Hepatocyte (in vitro differentiated cells): ENCODE measurements at regions not wholly inside any gene's neighbourhood (a gene's known extent, or its start where the extent isn't known, plus 50 kb on each side); places are given as distances from the start of the nearest gene placed in this dataset.

Experiments
- DNase-seq: peaks from one replicate; pipeline ENCODE4 v3.0.0-alpha.2; 2016; ENCODE audit warnings: low spot score
- H2AFZ ChIP-seq: fragments of 200-600 bp; sonication (generic); 2 replicates; pipeline ENCODE4 v1.6.0; 2016; ENCODE audit warnings: antibody characterized with exemption, mild to moderate bottlenecking
- H3K27ac ChIP-seq: fragments of 200-600 bp; sonication (generic); 2 replicates; pipeline ENCODE4 v1.5.1; 2016; ENCODE audit warnings: mild to moderate bottlenecking
- H3K27me3 ChIP-seq: fragments of 200-600 bp; sonication (generic); 2 replicates; pipeline ENCODE4 v1.6.1; 2016
- H3K36me3 ChIP-seq: fragments of 200-600 bp; sonication (generic); replicated peaks from 2 replicates; pipeline ENCODE4 v1.5.1; 2016; ENCODE audit warnings: low read depth; ENCODE audit not compliant: insufficient read depth
- H3K4me1 ChIP-seq: fragments of 200-600 bp; sonication (generic); 2 replicates; pipeline ENCODE4 v1.5.1; 2016; ENCODE audit warnings: mild to moderate bottlenecking, moderate library complexity; ENCODE audit not compliant: insufficient read depth
- H3K4me2 ChIP-seq: fragments of 200-600 bp; sonication (generic); 2 replicates; pipeline ENCODE4 v1.6.0; 2016
- H3K4me3 ChIP-seq: fragments of 200-600 bp; sonication (generic); 2 replicates; pipeline ENCODE4 v1.5.1; 2016; ENCODE audit warnings: mild to moderate bottlenecking
- H3K79me2 ChIP-seq: fragments of 200-600 bp; sonication (generic); 2 replicates; pipeline ENCODE4 v1.6.0; 2017; ENCODE audit warnings: mild to moderate bottlenecking
- H3K9me2 ChIP-seq: fragments of 200-600 bp; sonication (generic); replicated peaks from 2 replicates; pipeline ENCODE4 v1.6.0; 2017; ENCODE audit warnings: mild to moderate bottlenecking; ENCODE audit not compliant: insufficient read depth
- H3K9me3 ChIP-seq: fragments of 200-600 bp; sonication (generic); 2 replicates; pipeline ENCODE4 v1.5.1; 2016; ENCODE audit warnings: low read depth, mild to moderate bottlenecking
- H4K20me1 ChIP-seq: fragments of 200-600 bp; sonication (generic); 2 replicates; pipeline ENCODE4 v1.6.0; 2016; ENCODE audit warnings: mild to moderate bottlenecking; ENCODE audit not compliant: insufficient read depth, poor library complexity, severe bottlenecking
- CTCF ChIP-seq: fragments of 200-600 bp; sonication (generic); IDR thresholded peaks from 2 replicates; pipeline ENCODE4 v1.5.1; 2016; ENCODE audit warnings: antibody characterized with exemption, mild to moderate bottlenecking; ENCODE audit not compliant: poor library complexity
- EZH2 ChIP-seq: fragments of 200-600 bp; sonication (generic); IDR thresholded peaks from 2 replicates; pipeline ENCODE4 v1.6.1; 2016; ENCODE audit warnings: antibody characterized with exemption, mild to moderate bottlenecking, borderline replicate concordance
- EZH2phosphoT487 ChIP-seq: fragments of 200-600 bp; sonication (generic); IDR thresholded peaks from one replicate; pipeline ENCODE4 v1.6.1; 2018; ENCODE audit warnings: antibody characterized with exemption, mild to moderate bottlenecking, low read depth, moderate library complexity; ENCODE audit not compliant: unreplicated experiment, severe bottlenecking
- WGBS: methylation state at CpG from one replicate; pipeline ENCODE4 v1.1.6; 2016; ENCODE audit warnings: low lambda C conversion rate; ENCODE audit errors: missing lambda C conversion rate; 5-methylcytosine and 5-hydroxymethylcytosine counted together

DNA sequence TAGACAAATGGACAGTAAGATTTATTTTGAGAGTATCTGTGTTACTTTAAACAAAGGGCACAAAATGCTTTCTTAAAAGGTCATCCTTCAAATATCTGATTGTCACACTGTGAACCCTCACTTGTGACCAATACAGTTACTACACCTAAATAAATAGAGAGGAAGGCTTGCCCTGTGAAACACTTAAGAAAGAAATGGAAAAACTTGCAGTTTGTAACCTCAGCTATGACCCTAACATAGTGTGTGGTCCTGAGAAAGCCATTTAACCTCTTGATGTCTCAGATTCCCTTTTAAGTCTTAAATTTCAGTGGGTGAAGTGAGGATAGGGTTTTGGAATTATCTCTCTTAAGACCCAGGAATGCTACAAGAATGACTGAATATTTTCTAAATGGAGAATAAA is 126.7 kb upstream of the SLC27A6 start:
- H3K9me3 ChIP-seq, result no peaks in the 10 kb centered on the region
- H3K27ac ChIP-seq, result no peak overlapping the region
- H3K9me2 ChIP-seq, result no peaks in the 10 kb centered on the region
- no peaks in the 10 kb centered on the region for H3K27me3 ChIP-seq
- H2AFZ ChIP-seq, result no peak overlapping the region
- H3K4me1 ChIP-seq, result no peaks in the 10 kb centered on the region
- no peaks in the 10 kb centered on the region for H3K36me3 ChIP-seq
- no peak overlapping the region for H3K4me3 ChIP-seq
- H3K4me2 ChIP-seq, result no peak overlapping the region
- H4K20me1 ChIP-seq, result no peaks in the 10 kb centered on the region
- no peaks in the 10 kb centered on the region for H3K79me2 ChIP-seq
- DNase-seq, result no peak
- no peak for TF ChIP-seq EZH2
- no peak for TF ChIP-seq EZH2phosphoT487
- TF ChIP-seq CTCF, result no peak

DNA sequence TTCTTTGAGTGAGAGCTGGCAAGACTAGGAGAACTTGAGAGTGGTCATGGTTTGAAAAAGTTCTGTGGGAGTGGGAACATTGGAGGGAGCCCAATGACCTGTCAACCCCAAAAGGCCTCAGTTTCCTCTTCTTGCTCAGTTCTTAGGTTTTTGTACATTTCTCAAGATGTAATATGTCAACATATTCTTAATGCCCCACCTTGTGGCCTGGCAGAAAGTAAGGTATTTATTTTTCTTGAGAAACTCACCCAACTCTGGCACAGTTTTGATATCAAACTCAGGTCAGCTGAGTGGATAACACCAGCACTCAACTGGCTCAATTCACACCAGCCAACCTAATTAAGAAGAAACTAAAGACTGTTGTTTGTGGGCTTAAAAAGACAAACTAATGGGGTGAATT is 123.0 kb upstream of the SLC27A6 start:
- no peaks in the 10 kb centered on the region for H3K9me3 ChIP-seq
- H4K20me1 ChIP-seq, result no peaks in the 10 kb centered on the region
- H3K4me2 ChIP-seq, result no peak overlapping the region
- no peak for DNase-seq
- H3K79me2 ChIP-seq, result no peaks in the 10 kb centered on the region
- H2AFZ ChIP-seq, result no peak overlapping the region
- no peaks in the 10 kb centered on the region for H3K27me3 ChIP-seq
- no peak overlapping the region for H3K4me3 ChIP-seq
- no peaks in the 10 kb centered on the region for H3K4me1 ChIP-seq
- no peaks in the 10 kb centered on the region for H3K9me2 ChIP-seq
- H3K27ac ChIP-seq, result no peak overlapping the region
- H3K36me3 ChIP-seq, result no peaks in the 10 kb centered on the region
- TF ChIP-seq CTCF (peak; percentile 31), EZH2 (no peak)

DNA sequence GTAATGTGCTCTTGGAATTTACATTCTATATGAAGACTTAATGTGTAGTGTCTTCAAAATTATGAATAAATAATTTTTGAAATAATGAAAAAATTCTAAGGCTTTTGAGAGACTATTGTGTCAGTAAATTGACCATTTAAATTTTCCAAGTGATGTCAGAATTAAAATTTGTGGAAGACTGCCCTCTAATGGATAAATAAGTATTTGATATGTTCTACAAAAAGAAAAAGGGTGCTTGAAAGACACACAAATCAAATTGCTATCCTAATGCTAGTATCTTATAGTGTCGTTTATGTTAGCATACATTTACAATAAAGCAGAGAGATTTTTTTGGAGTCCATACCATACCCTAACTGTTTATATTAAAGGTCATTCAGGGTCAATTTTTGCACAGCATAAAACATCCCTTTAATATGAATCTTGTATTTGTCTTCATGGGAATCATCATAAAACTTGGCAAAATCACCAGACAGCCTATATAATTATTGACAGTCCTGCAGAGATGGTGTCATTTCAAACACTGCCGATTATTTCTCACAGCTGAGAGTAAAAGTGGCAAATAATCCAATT is 120.8 kb upstream of the SLC27A6 start:
- Histone ChIP-seq H3K36me3 (no peaks in the 10 kb centered on the region), H3K9me3 (no peaks in the 10 kb centered on the region), H2AFZ (no peak overlapping the region), H3K27me3 (no peaks in the 10 kb centered on the region), H3K27ac (no peak overlapping the region), H4K20me1 (no peaks in the 10 kb centered on the region), H3K4me3 (no peak overlapping the region), H3K79me2 (no peaks in the 10 kb centered on the region), H3K9me2 (no peaks in the 10 kb centered on the region), H3K4me1 (no peaks in the 10 kb centered on the region), H3K4me2 (no peak overlapping the region)
- DNase-seq, result peak; percentile 26
- WGBS, result 36% methylated on average over 2 of the region's 2 CpGs
- TF ChIP-seq EZH2, result no peak
- TF ChIP-seq EZH2phosphoT487, result no peak
- peak; percentile 59 for TF ChIP-seq CTCF

DNA sequence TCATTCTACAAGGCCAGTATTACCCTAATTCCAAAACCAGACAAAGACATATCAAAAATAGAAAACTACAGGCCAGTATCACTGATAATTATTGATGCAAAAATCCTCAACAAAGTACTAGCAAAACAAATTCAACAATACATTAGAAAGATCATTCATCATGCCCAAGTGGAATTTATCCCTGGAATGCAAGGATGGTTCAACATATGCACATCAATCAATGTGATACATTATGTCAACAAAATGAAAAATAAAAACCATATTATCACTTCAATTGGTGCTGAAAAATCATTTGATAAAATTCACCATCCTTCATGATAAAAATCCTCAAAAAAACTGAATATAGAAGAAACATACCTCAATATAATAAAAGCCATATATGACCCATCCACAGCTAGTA is 115.2 kb upstream of the SLC27A6 start:
- no peaks in the 10 kb centered on the region for H3K27me3 ChIP-seq
- no peaks in the 10 kb centered on the region for H4K20me1 ChIP-seq
- no peak overlapping the region for H2AFZ ChIP-seq
- TF ChIP-seq EZH2 (no peak), CTCF (no peak), EZH2phosphoT487 (no peak)
- no peaks in the 10 kb centered on the region for H3K4me1 ChIP-seq
- H3K9me2 ChIP-seq, result no peaks in the 10 kb centered on the region
- no peak for DNase-seq
- no peak overlapping the region for H3K27ac ChIP-seq
- no peak overlapping the region for H3K4me2 ChIP-seq
- peaks cover 9% of the 10 kb centered on the region for H3K9me3 ChIP-seq
- H3K4me3 ChIP-seq, result no peak overlapping the region
- H3K79me2 ChIP-seq, result no peaks in the 10 kb centered on the region
- H3K36me3 ChIP-seq, result no peaks in the 10 kb centered on the region
